GM23338 (cell line): ENCODE measurements at regions not wholly inside any gene's neighbourhood (a gene's known extent, or its start where the extent isn't known, plus 50 kb on each side); places are given as distances from the start of the nearest gene placed in this dataset.

Experiments used
- ATAC-seq: fragments of 200-7000 bp; cut with Tn5 transposase; 3 replicates; pipeline ENCODE4 v1.9.1; 2020
- DNase-seq: peaks from one replicate; pipeline ENCODE4 v3.0.0-alpha.2; 2015; ENCODE audit warnings: low spot score
- H2AFZ ChIP-seq: fragments of 200-600 bp; sonication (generic); 2 replicates; pipeline ENCODE4 v1.8.0; 2016; ENCODE audit warnings: antibody characterized with exemption, mild to moderate bottlenecking, moderate library complexity
- H3F3A ChIP-seq: fragments of 200-600 bp; sonication (generic); replicated peaks from 2 replicates; pipeline ENCODE4 v1.8.0; 2017; ENCODE audit warnings: antibody characterized with exemption, mixed run types, low read depth
- H3K27ac ChIP-seq: fragments of 200-600 bp; sonication (generic); 2 replicates; pipeline ENCODE4 v1.6.1; 2016; ENCODE audit warnings: low read depth
- H3K27me3 ChIP-seq: fragments of 200-600 bp; sonication (generic); 2 replicates; pipeline ENCODE4 v1.8.0; 2016; ENCODE audit warnings: mild to moderate bottlenecking, mixed run types, moderate library complexity; ENCODE audit not compliant: insufficient read depth
- H3K36me3 ChIP-seq: fragments of 200-600 bp; sonication (generic); 2 replicates; pipeline ENCODE4 v1.8.0; 2016; ENCODE audit warnings: mild to moderate bottlenecking; ENCODE audit not compliant: insufficient read depth
- H3K4me1 ChIP-seq: fragments of 200-600 bp; sonication (generic); 2 replicates; pipeline ENCODE4 v1.8.0; 2016; ENCODE audit warnings: mild to moderate bottlenecking, moderate library complexity; ENCODE audit not compliant: insufficient read depth
- H3K4me2 ChIP-seq: fragments of 200-600 bp; sonication (generic); 2 replicates; pipeline ENCODE4 v1.7.1; 2017; ENCODE audit warnings: mixed run types
- H3K4me3 ChIP-seq: fragments of 200-600 bp; sonication (generic); 2 replicates; pipeline ENCODE4 v1.6.1; 2016; ENCODE audit warnings: mixed run types
- H3K79me2 ChIP-seq: fragments of 200-600 bp; sonication (generic); replicated peaks from 2 replicates; pipeline ENCODE4 v1.8.0; 2017; ENCODE audit warnings: mild to moderate bottlenecking; ENCODE audit not compliant: insufficient read depth
- H3K9me2 ChIP-seq: fragments of 200-600 bp; sonication (generic); 2 replicates; pipeline ENCODE4 v1.8.0; 2017; ENCODE audit not compliant: insufficient read depth
- H4K20me1 ChIP-seq: fragments of 200-600 bp; sonication (generic); replicated peaks from 2 replicates; pipeline ENCODE4 v1.8.0; 2017; ENCODE audit warnings: mild to moderate bottlenecking; ENCODE audit not compliant: insufficient read depth
- H3K27ac Mint-ChIP-seq: 2 replicates; pipeline ENCODE4 v1.8.0; 2020; ENCODE audit warnings: inconsistent platforms, mild to moderate bottlenecking, moderate library complexity, mixed read lengths
- H3K27me3 Mint-ChIP-seq: 3 replicates; pipeline ENCODE4 v1.8.0; 2022; ENCODE audit warnings: low read depth, mild to moderate bottlenecking, moderate library complexity, mixed read lengths, inconsistent platforms; ENCODE audit not compliant: insufficient read depth, poor library complexity
- H3K36me3 Mint-ChIP-seq: 3 replicates; pipeline ENCODE4 v1.8.0; 2021; ENCODE audit warnings: low read depth, mild to moderate bottlenecking, inconsistent platforms, moderate library complexity, mixed read lengths
- H3K4me1 Mint-ChIP-seq: 3 replicates; pipeline ENCODE4 v1.8.0; 2020; ENCODE audit warnings: mild to moderate bottlenecking, inconsistent platforms, mixed read lengths
- H3K4me3 Mint-ChIP-seq: 3 replicates; pipeline ENCODE4 v1.8.0; 2021; ENCODE audit warnings: moderate library complexity, mild to moderate bottlenecking, inconsistent platforms, mixed read lengths
- H3K9me3 Mint-ChIP-seq: 3 replicates; pipeline ENCODE4 v1.8.0; 2020; ENCODE audit warnings: moderate library complexity, mild to moderate bottlenecking, inconsistent platforms, mixed read lengths
- CREB1 ChIP-seq: fragments of 250-450 bp; sonication (Bioruptor Pico); IDR thresholded peaks from 2 replicates; pipeline ENCODE4 v1.5.0; 2020; ENCODE audit warnings: low read depth, mild to moderate bottlenecking, moderate library complexity
- EZH2phosphoT487 ChIP-seq: fragments of 200-600 bp; sonication (generic); IDR thresholded peaks from one replicate; pipeline ENCODE4 v1.8.1; 2018; ENCODE audit warnings: antibody characterized with exemption; ENCODE audit not compliant: unreplicated experiment
- JUNB ChIP-seq: IDR thresholded peaks from one replicate; pipeline ENCODE4 v1.6.1; 2016; ENCODE audit warnings: antibody characterized with exemption; ENCODE audit not compliant: unreplicated experiment
- ZNF331 ChIP-seq: fragments of 250-450 bp; sonication (Bioruptor Pico); IDR thresholded peaks from 2 replicates; pipeline ENCODE4 v1.5.0; 2020; ENCODE audit warnings: low read depth, mild to moderate bottlenecking, moderate library complexity
- TF ChIP-seq, protein P1 (sequence below): fragments of 250-450 bp; sonication (Bioruptor Pico); IDR thresholded peaks from 2 replicates; pipeline ENCODE4 v1.5.0; 2020; ENCODE audit warnings: mild to moderate bottlenecking, moderate library complexity
- TF ChIP-seq, protein P2 (sequence below), 2 experiments: fragments of 200-600 bp in 1 of 2; sonication (generic) in 1 of 2; conservative IDR thresholded peaks; 2 replicates each; pipeline versions ENCODE4 v1.5.1 to v1.6.1; 2016 to 2017; ENCODE audit warnings: antibody characterized with exemption in 2 of 2, low read depth in 2 of 2, mild to moderate bottlenecking in 2 of 2, moderate library complexity in 1 of 2

DNA sequence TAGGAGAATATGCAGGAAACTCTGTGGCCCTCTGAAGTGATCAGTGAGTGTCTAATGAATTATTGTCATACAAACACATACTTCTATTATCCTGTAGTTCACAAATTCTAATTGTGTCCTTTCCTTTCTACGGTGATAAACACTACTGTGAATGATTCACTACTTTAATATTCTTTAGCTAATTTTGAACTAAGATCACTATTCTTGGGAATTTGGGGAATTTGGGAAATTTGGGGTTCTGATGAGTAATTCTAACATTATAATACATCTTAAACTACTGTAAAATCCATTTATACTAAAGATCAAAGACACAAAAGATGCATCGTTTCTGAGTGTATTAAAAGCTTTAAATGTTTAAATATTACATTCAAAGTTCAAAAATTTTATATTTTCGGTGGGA is 1287.2 kb upstream of the CITED2 start (continued):
- TF ChIP-seq, protein P1, sequence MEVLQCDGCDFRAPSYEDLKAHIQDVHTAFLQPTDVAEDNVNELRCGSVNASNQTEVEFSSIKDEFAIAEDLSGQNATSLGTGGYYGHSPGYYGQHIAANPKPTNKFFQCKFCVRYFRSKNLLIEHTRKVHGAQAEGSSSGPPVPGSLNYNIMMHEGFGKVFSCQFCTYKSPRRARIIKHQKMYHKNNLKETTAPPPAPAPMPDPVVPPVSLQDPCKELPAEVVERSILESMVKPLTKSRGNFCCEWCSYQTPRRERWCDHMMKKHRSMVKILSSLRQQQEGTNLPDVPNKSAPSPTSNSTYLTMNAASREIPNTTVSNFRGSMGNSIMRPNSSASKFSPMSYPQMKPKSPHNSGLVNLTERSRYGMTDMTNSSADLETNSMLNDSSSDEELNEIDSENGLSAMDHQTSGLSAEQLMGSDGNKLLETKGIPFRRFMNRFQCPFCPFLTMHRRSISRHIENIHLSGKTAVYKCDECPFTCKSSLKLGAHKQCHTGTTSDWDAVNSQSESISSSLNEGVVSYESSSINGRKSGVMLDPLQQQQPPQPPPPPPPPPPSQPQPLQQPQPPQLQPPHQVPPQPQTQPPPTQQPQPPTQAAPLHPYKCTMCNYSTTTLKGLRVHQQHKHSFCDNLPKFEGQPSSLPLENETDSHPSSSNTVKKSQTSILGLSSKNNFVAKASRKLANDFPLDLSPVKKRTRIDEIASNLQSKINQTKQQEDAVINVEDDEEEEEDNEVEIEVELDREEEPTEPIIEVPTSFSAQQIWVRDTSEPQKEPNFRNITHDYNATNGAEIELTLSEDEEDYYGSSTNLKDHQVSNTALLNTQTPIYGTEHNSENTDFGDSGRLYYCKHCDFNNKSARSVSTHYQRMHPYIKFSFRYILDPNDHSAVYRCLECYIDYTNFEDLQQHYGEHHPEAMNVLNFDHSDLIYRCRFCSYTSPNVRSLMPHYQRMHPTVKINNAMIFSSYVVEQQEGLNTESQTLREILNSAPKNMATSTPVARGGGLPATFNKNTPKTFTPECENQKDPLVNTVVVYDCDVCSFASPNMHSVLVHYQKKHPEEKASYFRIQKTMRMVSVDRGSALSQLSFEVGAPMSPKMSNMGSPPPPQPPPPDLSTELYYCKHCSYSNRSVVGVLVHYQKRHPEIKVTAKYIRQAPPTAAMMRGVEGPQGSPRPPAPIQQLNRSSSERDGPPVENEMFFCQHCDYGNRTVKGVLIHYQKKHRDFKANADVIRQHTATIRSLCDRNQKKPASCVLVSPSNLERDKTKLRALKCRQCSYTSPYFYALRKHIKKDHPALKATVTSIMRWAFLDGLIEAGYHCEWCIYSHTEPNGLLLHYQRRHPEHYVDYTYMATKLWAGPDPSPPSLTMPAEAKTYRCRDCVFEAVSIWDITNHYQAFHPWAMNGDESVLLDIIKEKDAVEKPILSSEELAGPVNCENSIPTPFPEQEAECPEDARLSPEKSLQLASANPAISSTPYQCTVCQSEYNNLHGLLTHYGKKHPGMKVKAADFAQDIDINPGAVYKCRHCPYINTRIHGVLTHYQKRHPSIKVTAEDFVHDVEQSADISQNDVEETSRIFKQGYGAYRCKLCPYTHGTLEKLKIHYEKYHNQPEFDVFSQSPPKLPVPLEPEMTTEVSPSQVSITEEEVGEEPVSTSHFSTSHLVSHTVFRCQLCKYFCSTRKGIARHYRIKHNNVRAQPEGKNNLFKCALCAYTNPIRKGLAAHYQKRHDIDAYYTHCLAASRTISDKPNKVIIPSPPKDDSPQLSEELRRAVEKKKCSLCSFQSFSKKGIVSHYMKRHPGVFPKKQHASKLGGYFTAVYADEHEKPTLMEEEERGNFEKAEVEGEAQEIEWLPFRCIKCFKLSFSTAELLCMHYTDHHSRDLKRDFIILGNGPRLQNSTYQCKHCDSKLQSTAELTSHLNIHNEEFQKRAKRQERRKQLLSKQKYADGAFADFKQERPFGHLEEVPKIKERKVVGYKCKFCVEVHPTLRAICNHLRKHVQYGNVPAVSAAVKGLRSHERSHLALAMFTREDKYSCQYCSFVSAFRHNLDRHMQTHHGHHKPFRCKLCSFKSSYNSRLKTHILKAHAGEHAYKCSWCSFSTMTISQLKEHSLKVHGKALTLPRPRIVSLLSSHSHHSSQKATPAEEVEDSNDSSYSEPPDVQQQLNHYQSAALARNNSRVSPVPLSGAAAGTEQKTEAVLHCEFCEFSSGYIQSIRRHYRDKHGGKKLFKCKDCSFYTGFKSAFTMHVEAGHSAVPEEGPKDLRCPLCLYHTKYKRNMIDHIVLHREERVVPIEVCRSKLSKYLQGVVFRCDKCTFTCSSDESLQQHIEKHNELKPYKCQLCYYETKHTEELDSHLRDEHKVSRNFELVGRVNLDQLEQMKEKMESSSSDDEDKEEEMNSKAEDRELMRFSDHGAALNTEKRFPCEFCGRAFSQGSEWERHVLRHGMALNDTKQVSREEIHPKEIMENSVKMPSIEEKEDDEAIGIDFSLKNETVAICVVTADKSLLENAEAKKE (CRISPR knock-in tag) = no peak

DNA sequence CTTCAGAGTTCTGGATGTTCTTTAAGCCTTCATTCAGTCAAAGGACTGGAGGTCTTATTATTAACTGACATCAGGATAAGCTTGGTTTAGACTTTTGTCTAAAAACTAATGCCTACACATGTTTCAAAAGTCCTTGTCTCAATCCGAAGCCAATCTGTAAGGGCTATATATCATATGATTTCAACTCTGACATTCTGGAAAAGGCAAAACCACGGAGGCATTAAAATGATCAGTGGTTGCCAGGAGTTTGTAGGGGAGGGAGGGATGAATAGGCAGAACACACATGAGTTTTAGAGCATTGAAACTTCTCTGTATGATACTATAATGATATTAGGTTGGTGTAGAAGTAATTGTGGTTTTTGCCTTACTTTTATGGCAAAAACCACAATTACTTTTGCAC is 1285.8 kb upstream of the CITED2 start:
- H3K4me3 ChIP-seq = no peak overlapping the region
- H3K9me2 ChIP-seq = no peaks in the 10 kb centered on the region
- DNase-seq = no peak
- no peak overlapping the region for H3K4me2 ChIP-seq
- no peak overlapping the region for H3K27ac ChIP-seq
- H3K4me1 Mint-ChIP-seq = no peaks in the 10 kb centered on the region
- H3K79me2 ChIP-seq = no peaks in the 10 kb centered on the region
- H3K9me3 Mint-ChIP-seq = no peaks in the 10 kb centered on the region
- no peak overlapping the region for H2AFZ ChIP-seq
- TF ChIP-seq ZNF331 (CRISPR knock-in tag) (no peak), CREB1 (CRISPR knock-in tag) (no peak), JUNB (no peak), EZH2phosphoT487 (no peak)
- TF ChIP-seq, protein P2, sequence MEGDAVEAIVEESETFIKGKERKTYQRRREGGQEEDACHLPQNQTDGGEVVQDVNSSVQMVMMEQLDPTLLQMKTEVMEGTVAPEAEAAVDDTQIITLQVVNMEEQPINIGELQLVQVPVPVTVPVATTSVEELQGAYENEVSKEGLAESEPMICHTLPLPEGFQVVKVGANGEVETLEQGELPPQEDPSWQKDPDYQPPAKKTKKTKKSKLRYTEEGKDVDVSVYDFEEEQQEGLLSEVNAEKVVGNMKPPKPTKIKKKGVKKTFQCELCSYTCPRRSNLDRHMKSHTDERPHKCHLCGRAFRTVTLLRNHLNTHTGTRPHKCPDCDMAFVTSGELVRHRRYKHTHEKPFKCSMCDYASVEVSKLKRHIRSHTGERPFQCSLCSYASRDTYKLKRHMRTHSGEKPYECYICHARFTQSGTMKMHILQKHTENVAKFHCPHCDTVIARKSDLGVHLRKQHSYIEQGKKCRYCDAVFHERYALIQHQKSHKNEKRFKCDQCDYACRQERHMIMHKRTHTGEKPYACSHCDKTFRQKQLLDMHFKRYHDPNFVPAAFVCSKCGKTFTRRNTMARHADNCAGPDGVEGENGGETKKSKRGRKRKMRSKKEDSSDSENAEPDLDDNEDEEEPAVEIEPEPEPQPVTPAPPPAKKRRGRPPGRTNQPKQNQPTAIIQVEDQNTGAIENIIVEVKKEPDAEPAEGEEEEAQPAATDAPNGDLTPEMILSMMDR (conservative IDR thresholded peaks at IDR 0.05; ENCODE audit: low read depth in 2 of 2) = no peak
- H3K4me1 ChIP-seq = no peaks in the 10 kb centered on the region
- no peak overlapping the region for H3K27ac Mint-ChIP-seq
- no peaks in the 10 kb centered on the region for H3K27me3 Mint-ChIP-seq
- no peaks in the 10 kb centered on the region for H4K20me1 ChIP-seq
- no peaks in the 10 kb centered on the region for H3F3A ChIP-seq
- no peaks in the 10 kb centered on the region for H3K27me3 ChIP-seq
- no peak for ATAC-seq
- no peaks in the 10 kb centered on the region for H3K36me3 ChIP-seq
- H3K36me3 Mint-ChIP-seq = no peaks in the 10 kb centered on the region
- no peak overlapping the region for H3K4me3 Mint-ChIP-seq
